HCT116 (cell line): ENCODE measurements at regions not wholly inside any gene's neighbourhood (a gene's known extent, or its start where the extent isn't known, plus 50 kb on each side); places are given as distances from the start of the nearest gene placed in this dataset.

Source experiments
- ATAC-seq: fragments of 200-7000 bp; cut with Tn5 transposase; 2 replicates; pipeline ENCODE4 v1.9.1; 2020; ENCODE audit warnings: mild to moderate bottlenecking, moderate library complexity
- BruUV-seq: library from RNA; stranded (reverse); fragments of 400-500 nt; replicated peaks from 2 replicates; lab custom pipeline; 2021; lab: Mats Ljungman, UMichigan
- CTCF ChIA-PET: fragments of 300-600 bp; sonication (Branson Sonifier 250); formaldehyde crosslinking; loops from one replicate; lab custom pipeline; 2021; ENCODE audit warnings: antibody characterized with exemption; lab: Charles Lee
- POLR2A ChIA-PET: fragments of 300-600, 350-600 bp; sonication (Branson Sonifier 250); formaldehyde crosslinking; loops from one replicate; lab custom pipeline; 2021; ENCODE audit warnings: antibody characterized with exemption; lab: Charles Lee
- RAD21 ChIA-PET, 2 experiments: fragments of 300-600 bp; sonication (Branson Sonifier 250); formaldehyde crosslinking; loops; one replicate each; lab custom pipeline; 2023; ENCODE audit warnings: low total read pairs in 2 of 2; ENCODE audit not compliant: uncharacterized antibody in 2 of 2, unreplicated experiment in 2 of 2, low non-redundant PET in 1 of 2; lab: Charles Lee
- DNase-seq: peaks from one replicate; pipeline ENCODE4 v3.0.0-alpha.2; 2010; ENCODE audit warnings: low read depth, low spot score
- H2AFZ ChIP-seq: fragments of 200-600 bp; shearing (Covaris generic), sonication (generic); 2 replicates; pipeline ENCODE4 v1.6.1; 2017; ENCODE audit warnings: low read depth, mixed run types, mixed read lengths, antibody characterized with exemption, low read length; ENCODE audit not compliant: poor library complexity, severe bottlenecking
- H3K27ac ChIP-seq: 2 replicates; pipeline ENCODE4 v1.5.1; 2012; ENCODE audit warnings: low read depth, low read length
- H3K27me3 ChIP-seq: fragments of 200-600 bp; sonication (generic); 2 replicates; pipeline ENCODE4 v1.6.1; 2016; ENCODE audit warnings: mixed run types, low read length, mixed read lengths; ENCODE audit not compliant: insufficient read depth
- H3K36me3 ChIP-seq, 2 experiments: fragments of 200-500 bp in 1 of 2; fragments of 200-600 bp in 1 of 2; sonication (Bioruptor generic) in 1 of 2; sonication (generic) in 1 of 2; 2 replicates each; pipeline versions ENCODE4 v1.5.1 to v1.6.1; 2014 to 2016; ENCODE audit warnings: low read length in 2 of 2, inconsistent platforms in 1 of 2, mixed read lengths in 1 of 2, mixed run types in 1 of 2; ENCODE audit not compliant: insufficient read depth in 2 of 2, control insufficient read depth in 1 of 2
- H3K4me1 ChIP-seq, 2 experiments: fragments of 200-600 bp in 1 of 2; sonication (generic) in 1 of 2; 2 replicates each; pipeline versions ENCODE4 v1.5.1 to v1.6.1; 2012 to 2017; ENCODE audit warnings: low read length in 2 of 2, inconsistent platforms in 1 of 2, mild to moderate bottlenecking in 1 of 2, mixed read lengths in 1 of 2, mixed run types in 1 of 2, moderate library complexity in 1 of 2; ENCODE audit not compliant: insufficient read depth in 2 of 2, control insufficient read depth in 1 of 2
- H3K4me2 ChIP-seq: fragments of 200-600 bp; sonication (generic); 2 replicates; pipeline ENCODE4 v1.6.1; 2017; ENCODE audit warnings: mixed run types, low read length, mixed read lengths
- H3K4me3 ChIP-seq, 2 experiments: fragments of 200-600 bp in 1 of 2; sonication (generic) in 1 of 2; replicated peaks in 1 of 2; 2 replicates each; pipeline ENCODE4 v1.5.1; 2011 to 2016; ENCODE audit warnings: low read length in 2 of 2, control low read depth in 1 of 2, low read depth in 1 of 2, mild to moderate bottlenecking in 1 of 2, mixed read lengths in 1 of 2, mixed run types in 1 of 2
- H3K79me2 ChIP-seq: fragments of 200-600 bp; sonication (generic); 2 replicates; pipeline ENCODE4 v1.6.1; 2017; ENCODE audit warnings: mild to moderate bottlenecking, mixed run types, low read length, moderate library complexity, mixed read lengths; ENCODE audit not compliant: insufficient read depth
- H3K9ac ChIP-seq: fragments of 200-600 bp; sonication (generic); 2 replicates; pipeline ENCODE4 v1.6.1; 2016; ENCODE audit warnings: low read length, mixed read lengths
- H3K9me2 ChIP-seq: fragments of 200-600 bp; sonication (generic), shearing (Covaris generic); 2 replicates; pipeline ENCODE4 v1.6.1; 2017; ENCODE audit warnings: mixed run types, mild to moderate bottlenecking, moderate library complexity; ENCODE audit not compliant: insufficient read depth
- H3K9me3 ChIP-seq, 2 experiments: fragments of 200-500 bp in 1 of 2; fragments of 200-600 bp in 1 of 2; sonication (Bioruptor generic) in 1 of 2; sonication (generic) in 1 of 2; 2 replicates each; pipeline ENCODE4 v1.6.1; 2014 to 2017; ENCODE audit warnings: low read length in 2 of 2, mixed read lengths in 2 of 2, inconsistent platforms in 1 of 2, low read depth in 1 of 2, mild to moderate bottlenecking in 1 of 2, mixed run types in 1 of 2, moderate library complexity in 1 of 2; ENCODE audit not compliant: control insufficient read depth in 1 of 2, insufficient read depth in 1 of 2
- H4K20me1 ChIP-seq: fragments of 200-600 bp; sonication (generic), shearing (Covaris generic); 2 replicates; pipeline ENCODE4 v1.6.1; 2017; ENCODE audit warnings: mixed run types, mild to moderate bottlenecking, moderate library complexity; ENCODE audit not compliant: insufficient read depth
- EGR1 ChIP-seq: IDR thresholded peaks from 2 replicates; pipeline ENCODE4 v1.6.1; 2012; ENCODE audit warnings: low read depth
- ELF1 ChIP-seq: IDR thresholded peaks from 2 replicates; pipeline ENCODE4 v1.6.1; 2012; ENCODE audit warnings: low read depth, borderline replicate concordance
- EZH2phosphoT487 ChIP-seq: fragments of 200-600 bp; IDR thresholded peaks from 2 replicates; pipeline ENCODE4 v1.6.1; 2018; ENCODE audit warnings: antibody characterized with exemption, borderline replicate concordance
- FOSL1 ChIP-seq: IDR thresholded peaks from 2 replicates; pipeline ENCODE4 v1.6.1; 2012; ENCODE audit warnings: low read depth
- JUND ChIP-seq: IDR thresholded peaks from 2 replicates; pipeline ENCODE4 v1.6.1; 2012
- MAX ChIP-seq: IDR thresholded peaks from 2 replicates; pipeline ENCODE4 v1.6.1; 2012
- POLR2A ChIP-seq: IDR thresholded peaks from 2 replicates; pipeline ENCODE4 v1.7.0; 2011; ENCODE audit warnings: borderline replicate concordance; ENCODE audit not compliant: insufficient read depth, insufficient read length; ENCODE audit errors: extremely low read depth
- POLR2AphosphoS5 ChIP-seq: IDR thresholded peaks from 2 replicates; pipeline ENCODE4 v1.6.1; 2011; ENCODE audit warnings: mild to moderate bottlenecking, low read depth, low read length, moderate library complexity
- RAD21 ChIP-seq: IDR thresholded peaks from 2 replicates; pipeline ENCODE4 v1.6.1; 2012; ENCODE audit warnings: low read depth, mild to moderate bottlenecking
- REST ChIP-seq: IDR thresholded peaks from 2 replicates; pipeline ENCODE4 v1.6.1; 2012; ENCODE audit warnings: low read depth
- SIN3A ChIP-seq: IDR thresholded peaks from 2 replicates; pipeline ENCODE4 v1.6.1; 2012; ENCODE audit warnings: low read depth
- SP1 ChIP-seq: IDR thresholded peaks from 2 replicates; pipeline ENCODE4 v1.6.1; 2012; ENCODE audit warnings: low read depth
- SRF ChIP-seq: IDR thresholded peaks from 2 replicates; pipeline ENCODE4 v1.6.1; 2012; ENCODE audit warnings: low read depth
- TCF7L2 ChIP-seq: IDR thresholded peaks from 2 replicates; pipeline ENCODE4 v1.7.0; 2011; ENCODE audit warnings: borderline replicate concordance, inconsistent platforms; ENCODE audit not compliant: insufficient read depth, insufficient read length; ENCODE audit errors: extremely low read depth
- YY1 ChIP-seq: IDR thresholded peaks from 2 replicates; pipeline ENCODE4 v1.6.1; 2011; ENCODE audit warnings: low read length, low read depth, moderate library complexity, mild to moderate bottlenecking; ENCODE audit not compliant: insufficient replicate concordance; ENCODE audit errors: extremely low read depth
- ZBTB33 ChIP-seq: IDR thresholded peaks from 2 replicates; pipeline ENCODE4 v1.6.1; 2011; ENCODE audit warnings: mild to moderate bottlenecking, low read length, moderate library complexity; ENCODE audit not compliant: insufficient replicate concordance; ENCODE audit errors: extremely low read depth
- ZFX ChIP-seq: fragments of 450-650 bp; IDR thresholded peaks from 2 replicates; pipeline ENCODE4 v1.6.1; 2017
- intact Hi-C: fragments of 100-400 bp; cut with micrococcal nuclease; formaldehyde crosslinking; loops from 2 replicates; pipeline ENCODE4 v1.10.0; 2022

GRCh38 chr2:18830962-18831361 lies 241.6 kb upstream of the NT5C1B start (continued):
- TF ChIP-seq TCF7L2 (no peak), POLR2A (no peak), FOSL1 (no peak), YY1 (no peak), EZH2phosphoT487 (no peak)

GRCh38 chr2:18829976-18830375 lies 240.6 kb upstream of the NT5C1B start:
- H3K4me1 ChIP-seq, result no peaks in the 10 kb centered on the region
- H3K79me2 ChIP-seq, result no peaks in the 10 kb centered on the region
- H3K9ac ChIP-seq, result no peak overlapping the region
- no peak overlapping the region for H3K27ac ChIP-seq
- peaks cover 10% of the 10 kb centered on the region; the same call in 1 of the 2 replicates for H3K27me3 ChIP-seq
- H3K9me3 ChIP-seq, result no peaks in the 10 kb centered on the region
- intact Hi-C loops, result no loop called here
- RAD21 ChIA-PET, result no interaction called here
- H3K4me3 ChIP-seq, result no peak overlapping the region
- no peaks in the 10 kb centered on the region for H3K36me3 ChIP-seq
- TF ChIP-seq ELF1 (no peak), REST (no peak), MAX (no peak), EGR1 (no peak), FOSL1 (no peak), POLR2AphosphoS5 (no peak), RAD21 (no peak), ZFX (no peak), JUND (no peak), EZH2phosphoT487 (no peak), ZBTB33 (no peak), SIN3A (no peak), SRF (no peak), SP1 (no peak), POLR2A (no peak), TCF7L2 (no peak), YY1 (no peak)
- DNase-seq (no peak), ATAC-seq (no peak)
- CTCF ChIA-PET, result no interaction called here
- H3K4me2 ChIP-seq, result no peak overlapping the region
- no peaks in the 10 kb centered on the region for H3K9me2 ChIP-seq
- no TSS peak for BruUV-seq
- POLR2A ChIA-PET, result no interaction called here
- H2AFZ ChIP-seq, result no peak overlapping the region
- no peaks in the 10 kb centered on the region for H4K20me1 ChIP-seq
